Prostate gland (tissue), 2 donors: ENCODE measurements at regions not wholly inside any gene's neighbourhood (a gene's known extent, or its start where the extent isn't known, plus 50 kb on each side); places are given as distances from the start of the nearest gene placed in this dataset.

Experiments
- POLR2A ChIP-seq: fragments of 450-650 bp; IDR thresholded peaks from one replicate; pipeline ENCODE4 v1.6.1; 2016; ENCODE audit warnings: antibody characterized with exemption, mild to moderate bottlenecking
- POLR2AphosphoS5 ChIP-seq: sonication (generic); formaldehyde crosslinking; IDR thresholded peaks from one replicate; pipeline ENCODE4 v1.6.1; 2017; ENCODE audit warnings: antibody characterized with exemption
- TF ChIP-seq, protein P1 (sequence below), 4 experiments: fragments of 200-600 bp in 2 of 4; fragments of 450-650 bp in 2 of 4; sonication (generic) in 2 of 4; IDR thresholded peaks; 1 replicate in 3 of 4; 2 replicates in 1 of 4; pipeline ENCODE4 v1.5.1; 2016 to 2019; ENCODE audit warnings: antibody characterized with exemption in 4 of 4, mild to moderate bottlenecking in 2 of 4, moderate library complexity in 2 of 4

DNA sequence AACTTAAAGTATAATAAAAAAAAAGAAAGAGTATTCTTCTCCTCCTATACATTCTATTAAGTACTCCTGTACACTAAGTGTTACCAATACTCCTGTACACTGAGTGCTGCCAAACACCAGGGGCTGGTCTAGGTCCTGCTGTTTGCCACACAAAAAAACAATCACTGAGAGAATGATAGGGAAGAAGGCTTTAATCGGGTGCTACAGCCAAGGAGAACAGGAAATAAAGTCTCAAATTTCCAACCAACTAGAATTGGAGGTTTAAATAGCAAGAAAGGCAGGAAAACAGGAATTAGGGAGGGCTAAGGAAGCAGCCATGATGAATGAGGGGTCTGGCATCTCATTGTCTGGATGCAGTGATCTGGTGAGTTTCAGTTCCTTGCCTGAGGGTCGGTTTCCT is 239.8 kb downstream of the ZNF674 start:
- TF ChIP-seq, protein P1, sequence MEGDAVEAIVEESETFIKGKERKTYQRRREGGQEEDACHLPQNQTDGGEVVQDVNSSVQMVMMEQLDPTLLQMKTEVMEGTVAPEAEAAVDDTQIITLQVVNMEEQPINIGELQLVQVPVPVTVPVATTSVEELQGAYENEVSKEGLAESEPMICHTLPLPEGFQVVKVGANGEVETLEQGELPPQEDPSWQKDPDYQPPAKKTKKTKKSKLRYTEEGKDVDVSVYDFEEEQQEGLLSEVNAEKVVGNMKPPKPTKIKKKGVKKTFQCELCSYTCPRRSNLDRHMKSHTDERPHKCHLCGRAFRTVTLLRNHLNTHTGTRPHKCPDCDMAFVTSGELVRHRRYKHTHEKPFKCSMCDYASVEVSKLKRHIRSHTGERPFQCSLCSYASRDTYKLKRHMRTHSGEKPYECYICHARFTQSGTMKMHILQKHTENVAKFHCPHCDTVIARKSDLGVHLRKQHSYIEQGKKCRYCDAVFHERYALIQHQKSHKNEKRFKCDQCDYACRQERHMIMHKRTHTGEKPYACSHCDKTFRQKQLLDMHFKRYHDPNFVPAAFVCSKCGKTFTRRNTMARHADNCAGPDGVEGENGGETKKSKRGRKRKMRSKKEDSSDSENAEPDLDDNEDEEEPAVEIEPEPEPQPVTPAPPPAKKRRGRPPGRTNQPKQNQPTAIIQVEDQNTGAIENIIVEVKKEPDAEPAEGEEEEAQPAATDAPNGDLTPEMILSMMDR (IDR thresholded peaks at IDR 0.05), result no peak
- no peak for TF ChIP-seq POLR2AphosphoS5
- TF ChIP-seq POLR2A, result no peak
